GM19239 (cell line): ENCODE measurements at regions not wholly inside any gene's neighbourhood (a gene's known extent, or its start where the extent isn't known, plus 50 kb on each side); places are given as distances from the start of the nearest gene placed in this dataset.

ENCODE experiments used
- DNase-seq: peaks from one replicate; pipeline ENCODE4 v3.0.0; 2011; ENCODE audit warnings: low spot score; ENCODE audit not compliant: insufficient read length
- FAIRE-seq: peaks from 2 replicates; lab custom pipeline; 2011; peaks lifted over from hg19 to GRCh38; lab: Jason Lieb, UNC

DNA sequence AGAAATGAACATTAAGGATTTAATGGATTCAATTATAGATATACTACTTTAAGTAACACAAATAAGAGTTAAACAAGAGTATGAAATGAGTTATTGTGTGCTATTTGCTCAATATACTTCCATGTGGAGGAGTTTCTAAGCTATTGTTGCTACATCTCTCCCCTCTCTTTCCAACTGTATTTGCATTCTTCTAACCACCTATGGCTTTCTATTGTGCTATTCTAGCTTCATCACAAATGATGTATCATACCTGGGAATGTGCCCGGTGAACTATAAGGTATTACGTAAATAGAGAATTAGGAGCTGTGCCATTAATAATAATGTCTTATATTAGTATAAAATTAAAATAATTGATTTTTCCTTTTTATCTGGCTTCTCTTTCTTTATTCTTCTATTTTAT is 87.1 kb upstream of the PLEKHG7 start:
- DNase-seq (no peak), FAIRE-seq (no peak)

DNA sequence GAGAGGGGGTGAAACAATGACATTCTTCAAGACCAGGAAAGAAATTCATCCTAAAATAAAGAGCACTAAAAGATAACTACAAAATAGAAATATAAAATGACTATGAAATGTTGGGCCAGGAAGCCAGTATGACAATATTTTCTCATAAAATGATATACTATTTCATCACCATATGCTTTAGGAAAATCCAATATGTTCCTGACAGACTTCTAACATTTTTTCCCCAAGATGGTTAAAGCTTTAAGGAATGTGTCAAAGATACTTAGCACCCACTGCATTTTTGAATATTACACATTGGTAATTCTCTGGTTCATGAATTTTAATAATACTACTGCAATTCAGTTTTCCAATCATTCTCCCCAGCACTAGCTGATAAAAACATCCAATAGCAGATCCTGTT is 87.7 kb upstream of the PLEKHG7 start:
- no peak for DNase-seq
- FAIRE-seq, result no peak

DNA sequence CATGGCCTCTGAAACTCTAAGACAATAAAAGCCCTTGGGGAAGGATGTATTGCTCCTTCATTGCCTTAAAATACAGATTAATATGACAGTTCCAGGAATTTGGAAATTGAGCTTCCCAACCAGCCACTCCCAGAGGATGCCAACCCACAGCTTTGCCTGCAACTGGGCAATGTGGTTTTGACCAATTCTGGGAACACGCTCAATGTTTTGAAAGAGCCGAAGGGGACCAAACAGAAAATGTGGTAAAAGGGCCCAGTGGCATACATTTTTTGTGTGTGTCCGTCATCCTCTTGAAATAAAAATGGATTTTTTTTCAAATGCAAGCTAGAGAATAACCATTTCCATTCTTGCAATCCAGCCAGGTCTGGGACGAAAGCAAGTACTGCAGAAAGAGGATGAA is 88.3 kb upstream of the PLEKHG7 start:
- FAIRE-seq (no peak), DNase-seq (no peak)

DNA sequence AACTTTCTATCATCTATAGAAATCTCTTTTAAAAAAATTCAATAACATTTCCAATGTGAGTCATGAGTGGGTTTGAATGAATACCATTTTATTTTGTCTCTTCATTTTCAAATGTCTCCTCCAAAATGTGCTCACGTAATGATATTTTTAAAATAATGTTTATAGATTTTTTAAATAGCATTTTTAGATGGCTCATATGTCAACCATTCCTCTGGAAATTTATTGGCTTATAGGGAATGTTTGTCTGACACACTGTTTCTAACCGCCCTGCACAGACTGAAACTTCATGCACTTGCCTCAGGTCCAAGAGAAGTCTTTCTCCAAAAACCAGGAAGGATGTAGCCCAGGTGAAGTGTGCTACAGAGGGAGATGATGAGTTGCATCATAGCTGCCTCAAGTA is 88.8 kb upstream of the PLEKHG7 start:
- DNase-seq (no peak), FAIRE-seq (no peak)

DNA sequence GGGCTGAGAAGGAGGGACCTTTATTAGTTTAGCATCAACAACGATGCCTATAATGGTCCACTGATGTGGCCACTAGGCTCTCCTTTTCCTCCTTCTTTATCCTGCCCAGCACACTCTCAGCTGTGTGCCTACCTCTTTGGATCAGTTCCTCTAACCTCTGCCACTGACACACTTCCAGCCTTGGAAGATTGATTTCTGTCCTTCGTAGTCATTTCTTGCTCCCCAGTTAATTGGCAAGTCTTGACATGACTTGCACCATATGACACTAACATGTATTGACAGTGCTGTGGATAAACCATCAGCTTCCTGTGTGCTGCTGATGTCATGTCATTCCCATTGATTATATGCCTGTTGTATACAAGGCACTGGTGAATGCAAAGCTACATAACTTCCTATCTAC is 90.2 kb upstream of the PLEKHG7 start:
- no peak for DNase-seq
- no peak for FAIRE-seq

DNA sequence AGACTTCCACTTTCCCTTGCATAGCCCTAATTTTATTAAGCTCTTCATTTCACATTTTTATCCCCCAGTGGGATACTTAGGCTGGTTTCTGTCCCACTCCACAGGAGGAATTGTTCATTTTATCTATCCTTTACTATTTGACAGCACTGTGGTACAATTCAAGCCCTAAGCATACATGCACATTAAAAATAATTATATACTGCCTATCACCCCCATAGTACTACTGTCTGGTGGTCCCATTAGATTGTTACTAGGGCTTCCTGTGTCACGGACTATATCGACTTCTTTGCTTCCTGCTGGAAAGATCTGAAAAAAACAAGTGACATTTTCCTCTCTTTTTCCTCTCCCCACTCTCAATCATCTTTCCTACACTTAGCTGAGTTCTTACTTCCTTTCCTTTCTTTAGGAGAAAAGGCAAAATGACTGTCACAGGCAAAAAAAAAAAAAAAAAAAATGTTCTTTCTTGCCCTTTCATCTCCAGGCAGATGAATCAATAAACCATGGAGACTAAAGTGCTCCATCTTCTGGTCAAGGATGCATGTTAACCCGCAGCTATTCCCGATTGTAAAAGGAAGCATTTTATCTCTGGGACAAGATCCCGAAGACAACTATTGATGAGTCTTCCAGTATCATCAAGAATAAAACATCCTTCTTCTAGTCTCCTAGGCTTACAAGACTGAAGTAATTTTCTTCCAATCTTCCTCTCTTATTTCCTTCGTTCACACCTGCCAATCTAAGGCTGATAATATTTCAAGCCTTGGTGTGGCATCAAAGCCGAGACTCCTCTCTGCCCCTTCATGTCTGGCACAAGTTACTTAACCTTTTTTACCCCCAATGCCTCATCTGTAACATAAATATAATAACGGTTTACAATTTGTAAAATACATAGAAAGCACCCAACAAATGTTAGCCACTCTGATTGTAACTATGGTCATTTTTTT is 94.4 kb upstream of the PLEKHG7 start:
- FAIRE-seq (peak; percentile 85), DNase-seq (no peak)

- DNase-seq (no peak), FAIRE-seq (no peak)
Observed at GRCh38 chr12:92606956-92607355, 95.8 kb upstream of the PLEKHG7 start.

DNA sequence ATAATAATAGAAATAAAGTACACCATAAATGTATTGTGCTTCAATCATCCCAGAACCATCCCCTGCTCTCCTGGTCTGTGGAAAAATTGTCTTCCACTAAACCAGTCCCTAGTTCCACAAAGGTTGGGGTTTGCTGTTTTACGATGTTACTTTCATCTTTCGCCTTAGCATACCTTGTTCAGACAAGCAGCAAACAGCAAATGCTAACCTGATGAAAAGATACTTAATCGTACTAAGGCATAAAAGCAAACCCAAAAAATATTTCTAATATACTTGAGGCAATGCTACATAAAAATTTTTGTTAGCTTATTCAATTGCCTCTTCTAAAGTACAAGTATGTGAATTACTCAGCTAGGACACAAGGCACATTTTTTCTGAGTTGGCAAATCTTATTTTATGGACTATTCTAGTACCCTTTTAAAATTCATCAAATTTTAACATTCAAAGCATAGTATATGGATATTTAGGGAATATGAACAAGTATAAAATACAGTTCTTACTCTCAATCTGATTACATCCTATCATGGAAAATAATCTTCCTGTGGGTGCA is 97.1 kb upstream of the PLEKHG7 start:
- FAIRE-seq (no peak), DNase-seq (no peak)

- FAIRE-seq (no peak), DNase-seq (no peak)
Observed at GRCh38 chr12:92604786-92605185, 98.0 kb upstream of the PLEKHG7 start.

GRCh38 chr12:92603741-92604432 is 98.9 kb upstream of the PLEKHG7 start:
- no peak for DNase-seq
- peak; percentile 21 for FAIRE-seq

DNA sequence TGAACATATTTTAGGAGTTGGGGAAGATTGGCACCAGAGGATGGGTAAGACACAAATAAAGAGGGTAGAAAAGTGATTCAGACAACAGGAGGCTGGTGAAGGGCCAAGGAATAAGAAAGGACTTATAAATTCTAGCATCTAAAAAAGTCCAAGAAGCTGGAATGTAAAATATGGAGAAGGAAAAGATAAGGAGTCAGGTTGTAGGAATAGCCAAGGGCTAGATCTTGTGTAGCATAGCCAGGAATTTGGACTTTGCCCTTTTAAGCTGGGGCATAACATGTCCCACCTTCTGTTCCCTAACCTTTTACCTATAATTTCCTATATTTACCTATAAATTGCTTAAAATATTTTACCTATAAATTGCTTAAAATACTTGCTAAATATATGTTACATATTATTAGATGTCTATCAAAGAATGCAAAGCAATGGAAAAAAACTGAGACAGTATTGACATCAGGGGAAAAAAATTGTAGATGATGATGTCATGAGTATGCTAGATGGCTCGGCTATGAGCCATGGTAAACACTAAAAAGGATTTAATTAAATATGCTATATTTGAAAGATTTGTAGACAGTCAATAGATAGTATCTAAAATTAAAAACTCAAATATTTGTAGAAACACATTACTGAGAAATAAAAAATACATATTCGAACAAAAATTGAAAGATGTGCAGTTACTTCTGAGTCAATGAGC is 99.7 kb upstream of the PLEKHG7 start:
- DNase-seq (no peak), FAIRE-seq (no peak)

- FAIRE-seq, result no peak
- DNase-seq, result no peak
Observed at GRCh38 chr12:92602476-92602875, 100.3 kb upstream of the PLEKHG7 start.

DNA sequence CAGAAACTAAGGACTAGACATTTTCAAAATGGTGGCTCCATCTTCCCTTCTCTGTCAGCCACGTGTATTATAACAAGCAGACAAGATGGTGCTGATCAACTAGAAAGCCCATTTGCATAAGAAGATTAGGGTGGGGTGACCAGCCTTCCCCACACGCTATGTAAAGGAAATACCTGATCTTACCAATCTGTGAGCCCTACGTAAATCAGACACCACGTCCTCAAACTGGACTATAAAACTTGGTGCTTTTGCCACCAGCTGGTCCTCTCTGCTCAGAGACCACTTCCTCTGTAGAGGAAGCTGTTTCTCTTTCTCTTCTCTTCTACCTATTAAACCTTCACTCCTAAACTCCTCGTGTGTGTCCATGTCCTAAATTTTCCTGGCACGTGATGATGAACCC is 101.1 kb upstream of the PLEKHG7 start:
- DNase-seq, result no peak
- FAIRE-seq, result no peak

DNA sequence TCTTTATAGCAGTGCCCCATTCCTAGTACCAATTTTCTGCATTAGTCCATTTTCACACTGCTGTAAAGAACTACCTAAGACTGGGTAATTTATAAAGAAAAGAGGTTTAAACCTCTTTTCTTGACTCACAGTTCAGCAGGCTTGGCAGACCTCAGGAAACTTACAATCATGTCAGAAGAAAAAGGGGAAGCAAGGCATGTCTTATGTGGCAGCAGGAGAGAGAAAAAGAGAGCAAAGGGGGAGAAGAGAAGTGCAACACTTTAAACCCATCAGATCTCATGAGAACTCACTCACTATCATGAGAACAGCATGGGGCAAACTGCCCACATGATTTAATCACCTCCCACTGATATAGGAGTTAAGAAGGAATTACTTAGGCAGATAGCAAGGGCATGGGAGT is 101.6 kb upstream of the PLEKHG7 start:
- FAIRE-seq, result no peak
- DNase-seq, result no peak

- FAIRE-seq (no peak), DNase-seq (no peak)
Observed at GRCh38 chr12:92600052-92600451, 102.7 kb upstream of the PLEKHG7 start.

- DNase-seq (no peak), FAIRE-seq (no peak)
Observed at GRCh38 chr12:92597997-92598396, 104.8 kb upstream of the PLEKHG7 start.

DNA sequence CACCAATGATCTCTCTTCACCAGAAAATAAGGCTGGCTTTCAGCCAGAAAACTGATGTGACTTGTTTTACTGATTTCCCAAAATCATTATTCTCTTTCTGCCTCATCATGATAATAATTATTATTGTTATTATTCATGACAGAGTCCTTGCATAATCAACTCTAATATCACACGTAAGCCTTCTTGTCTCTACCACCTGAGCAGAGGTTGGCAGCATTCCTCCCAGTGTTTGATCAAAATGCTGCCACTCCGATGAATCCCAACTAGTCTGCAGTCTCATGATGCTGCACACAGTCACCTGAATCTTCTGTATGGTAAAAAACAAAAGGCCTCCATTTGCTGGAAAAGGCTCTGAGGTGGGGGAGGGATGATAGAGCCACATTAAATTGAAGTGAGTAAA is 105.7 kb upstream of the PLEKHG7 start:
- FAIRE-seq (no peak), DNase-seq (no peak)

GRCh38 chr12:92596383-92596782 is 106.4 kb upstream of the PLEKHG7 start:
- FAIRE-seq (no peak), DNase-seq (no peak)

GRCh38 chr12:92595663-92596062 is 107.1 kb upstream of the PLEKHG7 start:
- DNase-seq (no peak), FAIRE-seq (no peak)

- DNase-seq (peak; percentile 55), FAIRE-seq (peak; percentile 97)
Observed at GRCh38 chr12:92593734-92594402, 108.9 kb upstream of the PLEKHG7 start.
